OCI-LY1 (cell line): ENCODE measurements at regions not wholly inside any gene's neighbourhood (a gene's known extent, or its start where the extent isn't known, plus 50 kb on each side); places are given as distances from the start of the nearest gene placed in this dataset.

Experiments used
- H2AFZ ChIP-seq: fragments of 200-600 bp; sonication (generic), shearing (Covaris generic); 2 replicates; pipeline ENCODE4 v1.6.0; 2014; ENCODE audit warnings: antibody characterized with exemption, mild to moderate bottlenecking, low read length
- H3F3A ChIP-seq: fragments of 200-600 bp; sonication (generic), shearing (Covaris generic); 2 replicates; pipeline ENCODE4 v1.6.0; 2014; ENCODE audit warnings: mild to moderate bottlenecking, antibody characterized with exemption, low read length, moderate library complexity; ENCODE audit not compliant: insufficient read depth
- H3K27ac ChIP-seq: fragments of 200-600 bp; sonication (generic); 2 replicates; pipeline ENCODE4 v1.5.1; 2014; ENCODE audit warnings: low read length, mixed run types, mild to moderate bottlenecking, low read depth; ENCODE audit not compliant: poor library complexity, severe bottlenecking
- H3K27me3 ChIP-seq: fragments of 200-600 bp; sonication (generic); 2 replicates; pipeline ENCODE4 v1.6.0; 2014; ENCODE audit warnings: antibody characterized with exemption, mild to moderate bottlenecking, low read length, moderate library complexity; ENCODE audit not compliant: insufficient read depth
- H3K36me3 ChIP-seq: fragments of 200-600 bp; sonication (generic); 2 replicates; pipeline ENCODE4 v1.6.1; 2014; ENCODE audit warnings: mild to moderate bottlenecking, antibody characterized with exemption, low read length, moderate library complexity, mixed read lengths; ENCODE audit not compliant: insufficient read depth
- H3K4me1 ChIP-seq: fragments of 200-600 bp; sonication (generic); 2 replicates; pipeline ENCODE4 v1.5.1; 2014; ENCODE audit warnings: mild to moderate bottlenecking, low read length, moderate library complexity; ENCODE audit not compliant: insufficient read depth, severe bottlenecking
- H3K4me2 ChIP-seq: fragments of 200-600 bp; sonication (generic), shearing (Covaris generic); 2 replicates; pipeline ENCODE4 v1.6.1; 2014; ENCODE audit warnings: low read length
- H3K4me3 ChIP-seq: fragments of 200-600 bp; sonication (generic); 2 replicates; pipeline ENCODE4 v1.5.1; 2014; ENCODE audit warnings: low read length, low read depth, mild to moderate bottlenecking, mixed read lengths; ENCODE audit not compliant: poor library complexity, severe bottlenecking
- H3K79me2 ChIP-seq: fragments of 200-600 bp; shearing (Covaris generic); 2 replicates; pipeline ENCODE4 v1.6.1; 2016; ENCODE audit warnings: mixed run types, low read length, mixed read lengths; ENCODE audit not compliant: insufficient read depth
- H3K9ac ChIP-seq: fragments of 200-600 bp; sonication (generic), shearing (Covaris generic); 2 replicates; pipeline ENCODE4 v1.6.1; 2014; ENCODE audit warnings: mild to moderate bottlenecking, low read length, mixed read lengths
- H3K9me2 ChIP-seq: fragments of 200-600 bp; sonication (generic), shearing (Covaris generic); 2 replicates; pipeline ENCODE4 v1.6.1; 2014; ENCODE audit warnings: low read depth, mild to moderate bottlenecking, low read length, mixed read lengths
- H3K9me3 ChIP-seq: fragments of 200-600 bp; shearing (Covaris generic); 2 replicates; pipeline ENCODE4 v1.6.1; 2014; ENCODE audit warnings: low read length, mixed read lengths
- H4K20me1 ChIP-seq: fragments of 200-600 bp; sonication (generic), shearing (Covaris generic); 2 replicates; pipeline ENCODE4 v1.6.0; 2016; ENCODE audit warnings: mild to moderate bottlenecking, low read length; ENCODE audit not compliant: insufficient read depth
- CTCF ChIP-seq: fragments of 200-600 bp; sonication (generic), shearing (Covaris generic); IDR thresholded peaks from 2 replicates; pipeline ENCODE4 v1.5.1; 2017; ENCODE audit warnings: mild to moderate bottlenecking, antibody characterized with exemption, low read length, moderate library complexity, mixed read lengths
- EZH2 ChIP-seq: fragments of 200-600 bp; sonication (generic), shearing (Covaris generic); IDR thresholded peaks from 2 replicates; pipeline ENCODE4 v1.8.0; 2017; ENCODE audit warnings: borderline replicate concordance, mixed run types, mild to moderate bottlenecking, antibody characterized with exemption, low read length, moderate library complexity, mixed read lengths

- H3K27ac ChIP-seq, result no peak overlapping the region
- no peaks in the 10 kb centered on the region for H3K27me3 ChIP-seq
- no peak overlapping the region for H3K4me3 ChIP-seq
- H3K9me2 ChIP-seq, result no peaks in the 10 kb centered on the region
- H3K36me3 ChIP-seq, result no peaks in the 10 kb centered on the region
- no peak overlapping the region for H3K9ac ChIP-seq
- no peaks in the 10 kb centered on the region for H3K79me2 ChIP-seq
- no peak for TF ChIP-seq CTCF
- no peak for TF ChIP-seq EZH2
- H3F3A ChIP-seq, result no peaks in the 10 kb centered on the region
- no peaks in the 10 kb centered on the region for H4K20me1 ChIP-seq
- H3K4me2 ChIP-seq, result no peak overlapping the region
- no peaks in the 10 kb centered on the region for H3K9me3 ChIP-seq
- H2AFZ ChIP-seq, result no peak overlapping the region
- H3K4me1 ChIP-seq, result no peaks in the 10 kb centered on the region
These were observed 91.3 kb upstream of the RTL1 start for GRCh38 chr14:100994756-100995330.

GRCh38 chr14:101000711-101001250 lies 97.3 kb upstream of the RTL1 start:
- no peaks in the 10 kb centered on the region for H3K4me1 ChIP-seq
- no peaks in the 10 kb centered on the region for H4K20me1 ChIP-seq
- H3F3A ChIP-seq, result no peaks in the 10 kb centered on the region
- no peak overlapping the region for H3K4me3 ChIP-seq
- H3K9me3 ChIP-seq, result no peaks in the 10 kb centered on the region
- no peaks in the 10 kb centered on the region for H3K9me2 ChIP-seq
- no peak overlapping the region for H2AFZ ChIP-seq
- no peak overlapping the region for H3K27ac ChIP-seq
- no peak overlapping the region for H3K4me2 ChIP-seq
- H3K9ac ChIP-seq, result no peak overlapping the region
- TF ChIP-seq CTCF (no peak), EZH2 (no peak)
- no peaks in the 10 kb centered on the region for H3K79me2 ChIP-seq
- no peaks in the 10 kb centered on the region for H3K36me3 ChIP-seq
- H3K27me3 ChIP-seq, result no peaks in the 10 kb centered on the region

- Histone ChIP-seq H3K9me3 (no peaks in the 10 kb centered on the region), H3K9ac (no peak overlapping the region), H3K27me3 (no peaks in the 10 kb centered on the region), H4K20me1 (no peaks in the 10 kb centered on the region), H3F3A (no peaks in the 10 kb centered on the region), H3K27ac (no peak overlapping the region), H3K79me2 (no peaks in the 10 kb centered on the region), H3K4me3 (no peak overlapping the region), H3K9me2 (no peaks in the 10 kb centered on the region), H3K4me2 (no peak overlapping the region), H3K36me3 (no peaks in the 10 kb centered on the region), H3K4me1 (no peaks in the 10 kb centered on the region), H2AFZ (no peak overlapping the region)
- TF ChIP-seq CTCF, result no peak
- no peak for TF ChIP-seq EZH2
These were observed 98.0 kb upstream of the RTL1 start for GRCh38 chr14:101001311-101002069.
